IMR-90 (cell line): ENCODE measurements at regions not wholly inside any gene's neighbourhood (a gene's known extent, or its start where the extent isn't known, plus 50 kb on each side); places are given as distances from the start of the nearest gene placed in this dataset.

Experiments
- ATAC-seq: fragments of 200-7000 bp; cut with Tn5 transposase; 2 replicates; pipeline ENCODE4 v1.9.1; 2020; ENCODE audit warnings: low read depth, mild to moderate bottlenecking, moderate library complexity
- BruUV-seq: library from RNA; stranded (reverse); fragments of 400-500 nt; replicated peaks from 2 replicates; lab custom pipeline; 2021; lab: Mats Ljungman, UMichigan
- CTCF ChIA-PET: fragments of 300-600 bp; formaldehyde crosslinking; extraction: SDS; loops from one replicate; lab custom pipeline; 2021; ENCODE audit warnings: antibody characterized with exemption; lab: Yijun Ruan, JAX
- POLR2A ChIA-PET: fragments of 300-600 bp; sonication (Branson Sonifier 250); formaldehyde crosslinking; loops from one replicate; lab custom pipeline; 2022; ENCODE audit warnings: antibody characterized with exemption; ENCODE audit not compliant: unreplicated experiment; lab: Charles Lee
- DNase-seq: peaks from one replicate; pipeline ENCODE4 v3.0.0; 2013
- H2AFZ ChIP-seq: replicated peaks from 2 replicates; pipeline ENCODE3; 2013; ENCODE audit warnings: low read length, mild to moderate bottlenecking; ENCODE audit not compliant: poor library complexity
- H2AK5ac ChIP-seq: 2 replicates; pipeline ENCODE4 v1.6.1; 2013; ENCODE audit warnings: low read depth, low read length, inconsistent platforms
- H2AK9ac ChIP-seq: replicated peaks from 2 replicates; pipeline ENCODE3; 2013; ENCODE audit warnings: mild to moderate bottlenecking, low read depth, low read length, moderate library complexity; ENCODE audit not compliant: poor library complexity
- H2BK120ac ChIP-seq: 2 replicates; pipeline ENCODE4 v1.6.1; 2013; ENCODE audit warnings: low read depth, low read length, inconsistent platforms
- H2BK15ac ChIP-seq: 3 replicates; pipeline ENCODE4 v1.6.1; 2013; ENCODE audit warnings: low read depth, low read length, inconsistent platforms
- H2BK20ac ChIP-seq: 2 replicates; pipeline ENCODE4 v1.6.1; 2013; ENCODE audit warnings: low read depth, mild to moderate bottlenecking, inconsistent platforms, low read length, moderate library complexity
- H2BK5ac ChIP-seq: 2 replicates; pipeline ENCODE4 v1.6.1; 2013; ENCODE audit warnings: mild to moderate bottlenecking, low read depth, low read length, inconsistent platforms; ENCODE audit not compliant: poor library complexity, severe bottlenecking
- H3K14ac ChIP-seq: replicated peaks from 2 replicates; pipeline ENCODE4 v1.6.1; 2013; ENCODE audit warnings: low read depth, low read length, inconsistent platforms
- H3K18ac ChIP-seq: 2 replicates; pipeline ENCODE4 v1.6.1; 2013; ENCODE audit warnings: low read depth, low read length, control low read depth
- H3K23ac ChIP-seq: 2 replicates; pipeline ENCODE4 v1.6.1; 2013; ENCODE audit warnings: low read depth, low read length, inconsistent platforms
- H3K27ac ChIP-seq: 2 replicates; pipeline ENCODE4 v1.5.1; 2013; ENCODE audit warnings: mild to moderate bottlenecking, control low read depth, low read length; ENCODE audit not compliant: insufficient read depth
- H3K27me3 ChIP-seq: 2 replicates; pipeline ENCODE4 v1.6.1; 2013; ENCODE audit warnings: low read length; ENCODE audit not compliant: control insufficient read depth, insufficient read depth
- H3K36me3 ChIP-seq: 2 replicates; pipeline ENCODE4 v1.6.1; 2013; ENCODE audit warnings: low read length, mixed read lengths; ENCODE audit not compliant: control insufficient read depth, insufficient read depth
- H3K4ac ChIP-seq: 2 replicates; pipeline ENCODE4 v1.6.1; 2013; ENCODE audit warnings: low read depth, low read length, inconsistent platforms
- H3K4me1 ChIP-seq: 2 replicates; pipeline ENCODE4 v1.6.1; 2013; ENCODE audit warnings: low read length, mixed read lengths; ENCODE audit not compliant: control insufficient read depth, insufficient read depth
- H3K4me2 ChIP-seq: 2 replicates; pipeline ENCODE4 v1.6.1; 2013; ENCODE audit warnings: low read depth, mild to moderate bottlenecking, control low read depth, low read length, moderate library complexity
- H3K4me3 ChIP-seq: 2 replicates; pipeline ENCODE4 v1.5.1; 2013; ENCODE audit warnings: low read depth, mild to moderate bottlenecking, control low read depth, low read length, moderate library complexity; ENCODE audit not compliant: insufficient read depth
- H3K56ac ChIP-seq: 2 replicates; pipeline ENCODE4 v1.6.1; 2013; ENCODE audit warnings: low read length, inconsistent platforms; ENCODE audit not compliant: insufficient read depth; ENCODE audit errors: extremely low read depth
- H3K79me1 ChIP-seq, 2 experiments: 2 replicates each; pipeline ENCODE4 v1.6.1; 2013; ENCODE audit warnings: low read length in 2 of 2, inconsistent platforms in 1 of 2, low read depth in 1 of 2
- H3K9ac ChIP-seq: 2 replicates; pipeline ENCODE4 v1.6.1; 2013; ENCODE audit warnings: low read depth, low read length, control low read depth
- H3K9me1 ChIP-seq: 2 replicates; pipeline ENCODE4 v1.6.1; 2013; ENCODE audit warnings: low read length, inconsistent platforms; ENCODE audit not compliant: insufficient read depth
- H3K9me3 ChIP-seq: 2 replicates; pipeline ENCODE4 v1.6.1; 2013; ENCODE audit warnings: low read length; ENCODE audit not compliant: control insufficient read depth, insufficient read depth
- H4K20me1 ChIP-seq: 2 replicates; pipeline ENCODE4 v1.6.1; 2013; ENCODE audit warnings: low read length, inconsistent platforms; ENCODE audit not compliant: insufficient read depth
- H4K5ac ChIP-seq: 2 replicates; pipeline ENCODE4 v1.6.1; 2013; ENCODE audit warnings: mild to moderate bottlenecking, low read depth, low read length, control low read depth
- H4K8ac ChIP-seq, 2 experiments: 2 replicates each; pipeline ENCODE4 v1.6.1; 2013; ENCODE audit warnings: low read depth in 2 of 2, low read length in 2 of 2, control low read depth in 1 of 2, inconsistent platforms in 1 of 2
- H4K91ac ChIP-seq: 2 replicates; pipeline ENCODE4 v1.6.1; 2013; ENCODE audit warnings: low read depth, low read length, inconsistent platforms; ENCODE audit not compliant: insufficient read depth
- CEBPB ChIP-seq: IDR thresholded peaks from 2 replicates; pipeline ENCODE4 v1.6.1; 2012; ENCODE audit warnings: low read depth, low read length, improper control_type of control experiment
- CHD1 ChIP-seq: IDR thresholded peaks from 2 replicates; pipeline ENCODE4 v1.6.1; 2012; ENCODE audit warnings: low read depth, low read length, improper control_type of control experiment
- ELK1 ChIP-seq: fragments of 150-350 bp; IDR thresholded peaks from 2 replicates; pipeline ENCODE4 v1.6.1; 2016; ENCODE audit warnings: low read depth, mild to moderate bottlenecking, low read length, moderate library complexity, borderline replicate concordance
- POLR2A ChIP-seq: IDR thresholded peaks from 2 replicates; pipeline ENCODE4 v1.6.1; 2012; ENCODE audit warnings: mild to moderate bottlenecking, low read depth, low read length
- RAD21 ChIP-seq: IDR thresholded peaks from 2 replicates; pipeline ENCODE4 v1.6.1; 2012; ENCODE audit warnings: low read length, improper control_type of control experiment
- RFX5 ChIP-seq: IDR thresholded peaks from 2 replicates; pipeline ENCODE4 v1.8.0; 2012; ENCODE audit warnings: low read depth, mild to moderate bottlenecking, low read length, moderate library complexity
- WGBS, 2 experiments: methylation state at CpG; one replicate each; pipeline versions ENCODE4 v1.1.5 to v1.1.7; 2013; ENCODE audit warnings: missing lambda C conversion rate in 2 of 2; ENCODE audit not compliant: insufficient read length in 1 of 2; ENCODE audit errors: extremely low coverage in 2 of 2; 5-methylcytosine and 5-hydroxymethylcytosine counted together
- dilution Hi-C: fragments of 300-500 bp; cut with HindIII; formaldehyde crosslinking; loops from one replicate; pipeline ENCODE4 v1.14.3; 2018; ENCODE audit warnings: low sequenced_read_pairs; ENCODE audit not compliant: unreplicated experiment
- in situ Hi-C: fragments of 300-500 bp; cut with MboI; formaldehyde crosslinking; loops from 3 replicates; pipeline ENCODE4 v1.14.3; 2019; ENCODE audit warnings: low sequenced_read_pairs, inconsistent platforms, mixed read lengths
- intact Hi-C: fragments of 100-400 bp; cut with micrococcal nuclease; formaldehyde crosslinking; loops from 2 replicates; pipeline ENCODE4 v1.10.0; 2022

- DNase-seq (no peak), ATAC-seq (no peak)
- H3K9me1 ChIP-seq = no peaks in the 10 kb centered on the region
- H4K8ac ChIP-seq = no peak overlapping the region
- H3K23ac ChIP-seq = no peak overlapping the region
- H4K5ac ChIP-seq = no peak overlapping the region
- H3K4ac ChIP-seq = no peak overlapping the region
- no peak overlapping the region for H2BK15ac ChIP-seq
- no peak overlapping the region for H2AFZ ChIP-seq
- no TSS peak for BruUV-seq
- H3K4me3 ChIP-seq = no peak overlapping the region
- no peak overlapping the region for H2BK5ac ChIP-seq
- H3K27me3 ChIP-seq = no peaks in the 10 kb centered on the region
- no peak overlapping the region for H3K56ac ChIP-seq
- no peak overlapping the region for H3K18ac ChIP-seq
- no peak overlapping the region for H3K9ac ChIP-seq
- in situ Hi-C loops = no loop called here
- H3K14ac ChIP-seq = no peak overlapping the region
- CTCF ChIA-PET = no interaction called here
- H2AK9ac ChIP-seq = no peak overlapping the region
- POLR2A ChIA-PET = no interaction called here
- peaks cover 7% of the 10 kb centered on the region; the same call in 1 of the 2 replicates for H3K9me3 ChIP-seq
- no peak overlapping the region for H2BK120ac ChIP-seq
- H4K91ac ChIP-seq = no peak overlapping the region
- 0% methylated on average over 1 of the region's 2 CpGs; no CpG with 5 or more reads in 1 of the 2 experiments for WGBS, 2 experiments
- no peak overlapping the region for H2AK5ac ChIP-seq
- H4K20me1 ChIP-seq = no peaks in the 10 kb centered on the region
- dilution Hi-C loops = no loop called here
- H3K4me1 ChIP-seq = no peaks in the 10 kb centered on the region
- H3K36me3 ChIP-seq = no peaks in the 10 kb centered on the region
- TF ChIP-seq CHD1 = no peak
- TF ChIP-seq POLR2A = no peak
- TF ChIP-seq RAD21 = no peak
- no peak for TF ChIP-seq CEBPB
- TF ChIP-seq RFX5 = no peak
- no peak for TF ChIP-seq ELK1
- no peak overlapping the region for H2BK20ac ChIP-seq
- intact Hi-C loops = no loop called here
- no peak overlapping the region for H3K4me2 ChIP-seq
- H3K27ac ChIP-seq = no peak overlapping the region
- H3K79me1 ChIP-seq = no peaks in the 10 kb centered on the region
These were observed 236.0 kb upstream of the IRX5 start for GRCh38 chr16:54694651-54695050.
